ENCODE measurements at regions not wholly inside any gene's neighbourhood (a gene's known extent, or its start where the extent isn't known, plus 50 kb on each side); places are given as distances from the start of the nearest gene placed in this dataset.
"Not testable (repeated sequence)": the region's sequence is repeated elsewhere in the genome, so short reads cannot be mapped to it uniquely, and the experiment has no call there.

DNA sequence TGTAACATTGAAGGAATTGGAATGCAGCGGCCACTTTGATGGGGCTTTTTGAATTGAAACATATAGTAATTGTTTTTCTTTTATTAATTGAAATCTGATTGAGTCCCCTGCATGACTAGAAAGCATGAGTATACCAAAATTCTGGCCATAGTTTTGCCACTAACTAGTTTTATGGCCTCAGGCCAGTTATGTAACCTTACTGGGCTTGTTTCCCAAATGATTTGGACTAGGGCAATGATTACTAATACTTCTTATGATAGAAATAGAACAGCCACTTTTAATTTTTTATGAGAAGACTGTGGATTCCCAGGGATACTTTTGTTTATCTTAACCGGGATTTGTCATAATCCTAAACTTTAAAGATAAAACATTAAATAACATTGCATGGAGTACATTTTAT is 106.9 kb upstream of the GOLGA6L4 start:
- TF ChIP-seq, protein P1, sequence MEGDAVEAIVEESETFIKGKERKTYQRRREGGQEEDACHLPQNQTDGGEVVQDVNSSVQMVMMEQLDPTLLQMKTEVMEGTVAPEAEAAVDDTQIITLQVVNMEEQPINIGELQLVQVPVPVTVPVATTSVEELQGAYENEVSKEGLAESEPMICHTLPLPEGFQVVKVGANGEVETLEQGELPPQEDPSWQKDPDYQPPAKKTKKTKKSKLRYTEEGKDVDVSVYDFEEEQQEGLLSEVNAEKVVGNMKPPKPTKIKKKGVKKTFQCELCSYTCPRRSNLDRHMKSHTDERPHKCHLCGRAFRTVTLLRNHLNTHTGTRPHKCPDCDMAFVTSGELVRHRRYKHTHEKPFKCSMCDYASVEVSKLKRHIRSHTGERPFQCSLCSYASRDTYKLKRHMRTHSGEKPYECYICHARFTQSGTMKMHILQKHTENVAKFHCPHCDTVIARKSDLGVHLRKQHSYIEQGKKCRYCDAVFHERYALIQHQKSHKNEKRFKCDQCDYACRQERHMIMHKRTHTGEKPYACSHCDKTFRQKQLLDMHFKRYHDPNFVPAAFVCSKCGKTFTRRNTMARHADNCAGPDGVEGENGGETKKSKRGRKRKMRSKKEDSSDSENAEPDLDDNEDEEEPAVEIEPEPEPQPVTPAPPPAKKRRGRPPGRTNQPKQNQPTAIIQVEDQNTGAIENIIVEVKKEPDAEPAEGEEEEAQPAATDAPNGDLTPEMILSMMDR (conservative IDR thresholded peaks at IDR 0.05; ENCODE audit: low read length): not testable (repeated sequence)
- TF ChIP-seq EZH2phosphoT487 (IDR thresholded peaks at IDR 0.05; ENCODE audit: borderline replicate concordance): not testable (repeated sequence)

Measured in Loucy (cell line).